Neuronal stem cell (in vitro differentiated cells): ENCODE measurements at regions not wholly inside any gene's neighbourhood (a gene's known extent, or its start where the extent isn't known, plus 50 kb on each side); places are given as distances from the start of the nearest gene placed in this dataset.

Source experiments
- DNase-seq: peaks from one replicate; pipeline ENCODE4 v3.0.0-alpha.2; 2013; ENCODE audit warnings: low spot score
- H2AFZ ChIP-seq: one replicate; pipeline ENCODE4 v1.6.1; 2013; ENCODE audit warnings: mild to moderate bottlenecking, low read length, inconsistent platforms
- H2AK5ac ChIP-seq: 2 replicates; pipeline ENCODE4 v1.6.1; 2013; ENCODE audit warnings: low read depth, mild to moderate bottlenecking, inconsistent platforms, low read length, moderate library complexity, mixed read lengths
- H2BK120ac ChIP-seq: 2 replicates; pipeline ENCODE4 v1.6.1; 2013; ENCODE audit warnings: low read depth, mild to moderate bottlenecking, inconsistent platforms, low read length, moderate library complexity, mixed read lengths
- H2BK12ac ChIP-seq: one replicate; pipeline ENCODE4 v1.6.1; 2013; ENCODE audit warnings: low read length, inconsistent platforms
- H2BK15ac ChIP-seq: 2 replicates; pipeline ENCODE4 v1.6.1; 2013; ENCODE audit warnings: mild to moderate bottlenecking, low read length, inconsistent platforms, mixed read lengths
- H2BK5ac ChIP-seq: one replicate; pipeline ENCODE4 v1.6.1; 2013; ENCODE audit warnings: inconsistent platforms, mild to moderate bottlenecking, low read length, moderate library complexity
- H3K14ac ChIP-seq: one replicate; pipeline ENCODE4 v1.6.1; 2013; ENCODE audit warnings: low read length, inconsistent platforms
- H3K18ac ChIP-seq: 2 replicates; pipeline ENCODE4 v1.6.1; 2013; ENCODE audit warnings: low read length, inconsistent platforms
- H3K23ac ChIP-seq: 2 replicates; pipeline ENCODE4 v1.6.1; 2013; ENCODE audit warnings: low read depth, mild to moderate bottlenecking, mixed read lengths, low read length, inconsistent platforms; ENCODE audit not compliant: poor library complexity
- H3K27ac ChIP-seq: replicated peaks from 3 replicates; pipeline ENCODE4 v1.5.1; 2013; ENCODE audit warnings: low read length, inconsistent platforms
- H3K27me3 ChIP-seq, 3 experiments: 2 replicates each; pipeline ENCODE4 v1.6.1; 2013; ENCODE audit warnings: low read length in 3 of 3, mild to moderate bottlenecking in 2 of 3, inconsistent platforms in 1 of 3, low read depth in 1 of 3, mixed read lengths in 1 of 3, moderate library complexity in 1 of 3; ENCODE audit not compliant: control insufficient read depth in 3 of 3, insufficient read depth in 3 of 3
- H3K36me3 ChIP-seq, 2 donors: replicated peaks in 1 of 2; 2 replicates each; pipeline ENCODE4 v1.6.1; 2013; ENCODE audit warnings: low read length in 2 of 2; ENCODE audit not compliant: control insufficient read depth in 2 of 2, insufficient read depth in 2 of 2
- H3K4ac ChIP-seq: 2 replicates; pipeline ENCODE4 v1.6.1; 2013; ENCODE audit warnings: inconsistent platforms, mild to moderate bottlenecking, low read length, moderate library complexity
- H3K4me1 ChIP-seq, 2 donors: 1 replicate in 1 of 2; 2 replicates in 1 of 2; pipeline ENCODE4 v1.6.1; 2013; ENCODE audit warnings: low read length in 2 of 2, low read depth in 1 of 2; ENCODE audit not compliant: control insufficient read depth in 2 of 2, insufficient read depth in 1 of 2
- H3K4me2 ChIP-seq: one replicate; pipeline ENCODE4 v1.6.1; 2013; ENCODE audit warnings: mild to moderate bottlenecking, low read length, inconsistent platforms; ENCODE audit not compliant: insufficient read depth, poor library complexity, severe bottlenecking
- H3K4me3 ChIP-seq, 2 donors: 2 replicates each; pipeline ENCODE4 v1.5.1; 2013; ENCODE audit warnings: low read length in 2 of 2, mild to moderate bottlenecking in 2 of 2, inconsistent platforms in 1 of 2, moderate library complexity in 1 of 2
- H3K79me1 ChIP-seq: one replicate; pipeline ENCODE4 v1.6.1; 2013; ENCODE audit warnings: low read depth, mild to moderate bottlenecking, inconsistent platforms, low read length, moderate library complexity
- H3K9ac ChIP-seq: one replicate; pipeline ENCODE4 v1.6.1; 2013; ENCODE audit warnings: mild to moderate bottlenecking, low read depth, low read length, inconsistent platforms; ENCODE audit not compliant: poor library complexity
- H3K9me3 ChIP-seq, 2 donors: replicated peaks in 1 of 2; 2 replicates each; pipeline versions ENCODE3 to v1.6.1; 2013; ENCODE audit warnings: low read length in 2 of 2, mild to moderate bottlenecking in 2 of 2, inconsistent platforms in 1 of 2, low read depth in 1 of 2, mixed read lengths in 1 of 2, moderate library complexity in 1 of 2; ENCODE audit not compliant: control insufficient read depth in 2 of 2, insufficient read depth in 1 of 2
- H4K8ac ChIP-seq: one replicate; pipeline ENCODE4 v1.6.1; 2013; ENCODE audit warnings: low read depth, mild to moderate bottlenecking, inconsistent platforms, low read length, moderate library complexity
- H4K91ac ChIP-seq: one replicate; pipeline ENCODE4 v1.6.1; 2013; ENCODE audit warnings: low read length, low read depth, mild to moderate bottlenecking, inconsistent platforms; ENCODE audit not compliant: poor library complexity
- WGBS, 2 donors: extraction: QIAGEN DNeasy Blood & Tissue Kit; methylation state at CpG; one replicate each; pipeline ENCODE4 v1.1.7; 2013; ENCODE audit warnings: missing lambda C conversion rate in 2 of 2, mixed read lengths in 1 of 2; ENCODE audit not compliant: insufficient read length in 2 of 2, insufficient replicate concordance in 1 of 2; ENCODE audit errors: extremely low coverage in 2 of 2; 5-methylcytosine and 5-hydroxymethylcytosine counted together

GRCh38 chr18:29078273-29078672 lies 901.3 kb upstream of the CDH2 start:
- Histone ChIP-seq H3K4ac (no peak overlapping the region), H3K4me2 (no peak overlapping the region), H2AK5ac (no peak overlapping the region), H3K4me3 (no peak overlapping the region), H2AFZ (peak overlapping the region; percentile 25), H3K14ac (no peak overlapping the region), H3K27me3 (no peaks in the 10 kb centered on the region), H4K91ac (no peak overlapping the region), H3K18ac (no peak overlapping the region), H2BK12ac (no peak overlapping the region), H3K9ac (no peak overlapping the region), H2BK15ac (no peak overlapping the region), H2BK5ac (no peak overlapping the region), H3K27ac (no peak overlapping the region), H3K23ac (no peak overlapping the region), H4K8ac (no peak overlapping the region), H3K36me3 (no peaks in the 10 kb centered on the region), H3K9me3 (no peaks in the 10 kb centered on the region), H2BK120ac (no peak overlapping the region), H3K4me1 (no peaks in the 10 kb centered on the region), H3K79me1 (no peaks in the 10 kb centered on the region)
- no peak for DNase-seq
- WGBS, 2 donors, result no CpG with 5 or more reads among the region's 3 CpGs

- no peak overlapping the region for H3K23ac ChIP-seq
- no peak overlapping the region for H2AK5ac ChIP-seq
- H3K9ac ChIP-seq, result no peak overlapping the region
- no peak overlapping the region for H2BK120ac ChIP-seq
- no peaks in the 10 kb centered on the region for H3K4me1 ChIP-seq
- no peaks in the 10 kb centered on the region for H3K27me3 ChIP-seq
- no peak overlapping the region for H3K14ac ChIP-seq
- no peak overlapping the region for H2BK15ac ChIP-seq
- H3K4me3 ChIP-seq, result no peak overlapping the region
- no peaks in the 10 kb centered on the region for H3K79me1 ChIP-seq
- no peaks in the 10 kb centered on the region for H3K9me3 ChIP-seq
- no CpG with 5 or more reads among the region's 5 CpGs for WGBS, 2 donors
- no peak overlapping the region for H2BK5ac ChIP-seq
- no peak overlapping the region for H3K18ac ChIP-seq
- no peak for DNase-seq
- H4K91ac ChIP-seq, result no peak overlapping the region
- no peaks in the 10 kb centered on the region for H3K36me3 ChIP-seq
- H3K27ac ChIP-seq, result no peak overlapping the region
- no peak overlapping the region for H4K8ac ChIP-seq
- H3K4me2 ChIP-seq, result no peak overlapping the region
- H3K4ac ChIP-seq, result no peak overlapping the region
- no peak overlapping the region for H2BK12ac ChIP-seq
- no peak overlapping the region for H2AFZ ChIP-seq
Observed at GRCh38 chr18:29077344-29077743, 900.4 kb upstream of the CDH2 start.

- H3K9ac ChIP-seq, result no peak overlapping the region
- no peak overlapping the region for H3K18ac ChIP-seq
- no peaks in the 10 kb centered on the region for H3K27me3 ChIP-seq
- no peak overlapping the region for H2BK15ac ChIP-seq
- no peaks in the 10 kb centered on the region for H3K9me3 ChIP-seq
- H3K4me1 ChIP-seq, result no peaks in the 10 kb centered on the region
- no peaks in the 10 kb centered on the region for H3K36me3 ChIP-seq
- no peak overlapping the region for H2AK5ac ChIP-seq
- no peak for DNase-seq
- no peak overlapping the region for H3K4ac ChIP-seq
- no peak overlapping the region for H3K27ac ChIP-seq
- H3K4me2 ChIP-seq, result no peak overlapping the region
- H3K23ac ChIP-seq, result no peak overlapping the region
- H3K79me1 ChIP-seq, result no peaks in the 10 kb centered on the region
- H4K91ac ChIP-seq, result no peak overlapping the region
- H2AFZ ChIP-seq, result peak overlapping the region; percentile 51
- H3K4me3 ChIP-seq, result no peak overlapping the region
- no peak overlapping the region for H2BK120ac ChIP-seq
- H4K8ac ChIP-seq, result no peak overlapping the region
- no peak overlapping the region for H3K14ac ChIP-seq
- no peak overlapping the region for H2BK12ac ChIP-seq
- H2BK5ac ChIP-seq, result no peak overlapping the region
- no CpG with 5 or more reads among the region's 2 CpGs for WGBS, 2 donors
Observed at GRCh38 chr18:29076645-29077044, 899.7 kb upstream of the CDH2 start.

GRCh38 chr18:29074147-29074546 lies 897.2 kb upstream of the CDH2 start:
- Histone ChIP-seq H2BK5ac (no peak overlapping the region), H2BK15ac (no peak overlapping the region), H3K4me2 (no peak overlapping the region), H3K36me3 (no peaks in the 10 kb centered on the region), H3K9me3 (no peaks in the 10 kb centered on the region), H3K23ac (no peak overlapping the region), H3K9ac (no peak overlapping the region), H2BK12ac (no peak overlapping the region), H3K4me3 (no peak overlapping the region), H3K4me1 (no peaks in the 10 kb centered on the region), H2BK120ac (no peak overlapping the region), H3K79me1 (no peaks in the 10 kb centered on the region), H3K4ac (no peak overlapping the region), H3K14ac (no peak overlapping the region), H2AFZ (no peak overlapping the region), H3K18ac (no peak overlapping the region), H2AK5ac (no peak overlapping the region), H4K8ac (no peak overlapping the region), H4K91ac (no peak overlapping the region), H3K27ac (no peak overlapping the region), H3K27me3 (no peaks in the 10 kb centered on the region)
- no peak for DNase-seq
- no CpG with 5 or more reads among the region's 2 CpGs for WGBS, 2 donors
